Hepatic stellate cell (primary cell): ENCODE measurements at regions not wholly inside any gene's neighbourhood (a gene's known extent, or its start where the extent isn't known, plus 50 kb on each side); places are given as distances from the start of the nearest gene placed in this dataset.

Experiments used
- DNase-seq: peaks from one replicate; pipeline ENCODE4 v3.0.0; 2011; ENCODE audit warnings: low spot score

GRCh38 chr15:96264801-96265515, 65.5 kb upstream of the NR2F2 start:
- DNase-seq, result peak; percentile 46

- DNase-seq, result no peak
These were observed 64.0 kb upstream of the NR2F2 start for GRCh38 chr15:96266456-96266855.

- DNase-seq, result no peak
These were observed 63.0 kb upstream of the NR2F2 start for GRCh38 chr15:96267463-96267862.

GRCh38 chr15:96268442-96269204, 61.9 kb upstream of the NR2F2 start:
- no peak for DNase-seq

GRCh38 chr15:96270581-96271172, 59.8 kb upstream of the NR2F2 start:
- DNase-seq, result no peak

- DNase-seq, result no peak
These were observed 58.1 kb upstream of the NR2F2 start for GRCh38 chr15:96272427-96272826.

- peak; percentile 70 for DNase-seq
These were observed 57.0 kb upstream of the NR2F2 start for GRCh38 chr15:96273317-96274086.

- no peak for DNase-seq
These were observed 56.4 kb upstream of the NR2F2 start for GRCh38 chr15:96274087-96274440.

GRCh38 chr15:96274698-96275097, 55.8 kb upstream of the NR2F2 start:
- no peak for DNase-seq

GRCh38 chr15:96276438-96277210, 53.9 kb upstream of the NR2F2 start:
- DNase-seq, result no peak
